Brain microvascular endothelial cell (primary cell): ENCODE measurements at regions not wholly inside any gene's neighbourhood (a gene's known extent, or its start where the extent isn't known, plus 50 kb on each side); places are given as distances from the start of the nearest gene placed in this dataset.

Experiments used
- DNase-seq: peaks from one replicate; pipeline ENCODE4 v3.0.0-alpha.2; 2020
- H3K27ac ChIP-seq: fragments of 250-450 bp; sonication (Bioruptor Pico); 2 replicates; pipeline ENCODE4 v1.5.1; 2020; ENCODE audit warnings: mild to moderate bottlenecking, moderate library complexity
- H3K27me3 ChIP-seq: fragments of 250-450 bp; sonication (Bioruptor Pico); replicated peaks from 2 replicates; pipeline ENCODE4 v1.5.1; 2020; ENCODE audit warnings: mild to moderate bottlenecking
- H3K36me3 ChIP-seq: fragments of 250-450 bp; sonication (Bioruptor Pico); replicated peaks from 2 replicates; pipeline ENCODE4 v1.5.1; 2020; ENCODE audit warnings: mild to moderate bottlenecking
- H3K4me3 ChIP-seq: 2 replicates; pipeline ENCODE4 v1.5.1; 2011; ENCODE audit warnings: low read depth, mild to moderate bottlenecking, control low read depth, low read length, moderate library complexity
- CTCF ChIP-seq: IDR thresholded peaks from 2 replicates; pipeline ENCODE4 v1.5.1; 2011; ENCODE audit warnings: low read depth, mild to moderate bottlenecking, moderate library complexity, low read length, control low read depth, inconsistent platforms; ENCODE audit errors: missing control alignments
- in situ Hi-C: cut with HindIII; loops from 2 replicates; pipeline ENCODE4 v1.10.0; 2017; ENCODE audit warnings: low sequenced_read_pairs, low pct_ligation_motif_present

- Histone ChIP-seq H3K36me3 (no peaks in the 10 kb centered on the region), H3K4me3 (no peak overlapping the region), H3K27ac (no peak overlapping the region), H3K27me3 (no peaks in the 10 kb centered on the region)
- in situ Hi-C loops: no loop called here
- TF ChIP-seq CTCF: no peak
- DNase-seq: no peak
Measured at GRCh38 chr16:51550800-51551347, 399.8 kb upstream of the SALL1 start.

GRCh38 chr16:51549836-51550235, 398.8 kb upstream of the SALL1 start:
- H3K4me3 ChIP-seq: no peak overlapping the region
- no peaks in the 10 kb centered on the region for H3K36me3 ChIP-seq
- TF ChIP-seq CTCF: no peak
- in situ Hi-C loops: no loop called here
- no peak for DNase-seq
- H3K27me3 ChIP-seq: no peaks in the 10 kb centered on the region
- H3K27ac ChIP-seq: no peak overlapping the region

- Histone ChIP-seq H3K4me3 (no peak overlapping the region), H3K27me3 (no peaks in the 10 kb centered on the region), H3K36me3 (no peaks in the 10 kb centered on the region), H3K27ac (no peak overlapping the region)
- in situ Hi-C loops: no loop called here
- TF ChIP-seq CTCF: no peak
- no peak for DNase-seq
Measured at GRCh38 chr16:51545951-51546350, 394.9 kb upstream of the SALL1 start.

- no peaks in the 10 kb centered on the region for H3K36me3 ChIP-seq
- H3K4me3 ChIP-seq: no peak overlapping the region
- DNase-seq: no peak
- TF ChIP-seq CTCF: no peak
- no peaks in the 10 kb centered on the region for H3K27me3 ChIP-seq
- no peak overlapping the region for H3K27ac ChIP-seq
- in situ Hi-C loops: no loop called here
Measured at GRCh38 chr16:51544851-51545467, 393.9 kb upstream of the SALL1 start.

- no peak for TF ChIP-seq CTCF
- in situ Hi-C loops: no loop called here
- H3K27me3 ChIP-seq: no peaks in the 10 kb centered on the region
- DNase-seq: no peak
- H3K27ac ChIP-seq: no peak overlapping the region
- H3K4me3 ChIP-seq: no peak overlapping the region
- H3K36me3 ChIP-seq: no peaks in the 10 kb centered on the region
Measured at GRCh38 chr16:51543971-51544370, 392.9 kb upstream of the SALL1 start.
